Activated naive CD4-positive, alpha-beta T cell treated with anti-CD3 and anti-CD28 coated beads for 36 hours (primary cell): ENCODE measurements at regions not wholly inside any gene's neighbourhood (a gene's known extent, or its start where the extent isn't known, plus 50 kb on each side); places are given as distances from the start of the nearest gene placed in this dataset.

Source experiments
- CTCF ChIA-PET: fragments of 350-600 bp; sonication (Branson Sonifier 250); formaldehyde crosslinking; loops from one replicate; lab custom pipeline; 2021; ENCODE audit warnings: antibody characterized with exemption; lab: Charles Lee
- DNase-seq: peaks from one replicate; pipeline ENCODE4 v3.0.0-alpha.2; 2020
- H3K27ac Mint-ChIP-seq: one replicate; pipeline ENCODE4 v1.8.0; 2021; ENCODE audit warnings: mild to moderate bottlenecking, mixed read lengths
- H3K27me3 Mint-ChIP-seq: one replicate; pipeline ENCODE4 v1.8.0; 2021; ENCODE audit warnings: low read depth, mixed read lengths
- H3K36me3 Mint-ChIP-seq: one replicate; pipeline ENCODE4 v1.8.0; 2021; ENCODE audit warnings: low read depth, mixed read lengths
- H3K4me1 Mint-ChIP-seq: one replicate; pipeline ENCODE4 v1.8.0; 2021; ENCODE audit warnings: low read depth, mixed read lengths
- H3K4me3 Mint-ChIP-seq: one replicate; pipeline ENCODE4 v1.8.0; 2021; ENCODE audit warnings: mild to moderate bottlenecking, moderate library complexity, mixed read lengths
- H3K9me3 Mint-ChIP-seq: one replicate; pipeline ENCODE4 v1.8.0; 2021; ENCODE audit warnings: mixed read lengths
- intact Hi-C: fragments of 100-400 bp; cut with micrococcal nuclease; formaldehyde crosslinking; loops from one replicate; pipeline ENCODE4 v1.15.1; 2023

DNA sequence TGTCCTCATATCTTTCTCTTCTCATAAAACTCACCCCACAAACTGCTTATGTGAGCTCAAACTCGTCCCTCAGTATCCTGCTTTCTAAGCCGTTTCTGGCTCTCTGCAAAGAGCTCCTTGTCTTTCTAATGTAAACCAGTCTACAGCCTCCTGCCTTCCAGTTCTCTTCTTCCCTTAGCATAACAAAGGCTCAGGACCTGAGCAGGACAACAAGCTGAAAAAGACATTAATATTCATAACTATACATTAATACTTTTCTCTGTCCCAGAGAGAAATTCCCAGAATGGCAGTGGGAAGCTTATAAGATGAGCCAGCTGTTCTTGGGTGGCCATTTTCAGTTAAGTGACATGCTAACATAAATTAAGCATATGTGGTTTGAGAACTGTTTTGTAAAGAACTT is 207.0 kb upstream of the TCF21 start:
- Mint-ChIP-seq H3K4me3 (no peak overlapping the region), H3K27me3 (no peaks in the 10 kb centered on the region), H3K9me3 (no peaks in the 10 kb centered on the region), H3K4me1 (no peaks in the 10 kb centered on the region), H3K36me3 (no peaks in the 10 kb centered on the region), H3K27ac (no peak overlapping the region)
- intact Hi-C loops: no loop called here
- DNase-seq: no peak
- CTCF ChIA-PET: interaction anchor here (0.6 kb wide), 1 partner anchor 208 kb away, joined by 3 read pairs; no protein-coding TSS in a partner anchor

DNA sequence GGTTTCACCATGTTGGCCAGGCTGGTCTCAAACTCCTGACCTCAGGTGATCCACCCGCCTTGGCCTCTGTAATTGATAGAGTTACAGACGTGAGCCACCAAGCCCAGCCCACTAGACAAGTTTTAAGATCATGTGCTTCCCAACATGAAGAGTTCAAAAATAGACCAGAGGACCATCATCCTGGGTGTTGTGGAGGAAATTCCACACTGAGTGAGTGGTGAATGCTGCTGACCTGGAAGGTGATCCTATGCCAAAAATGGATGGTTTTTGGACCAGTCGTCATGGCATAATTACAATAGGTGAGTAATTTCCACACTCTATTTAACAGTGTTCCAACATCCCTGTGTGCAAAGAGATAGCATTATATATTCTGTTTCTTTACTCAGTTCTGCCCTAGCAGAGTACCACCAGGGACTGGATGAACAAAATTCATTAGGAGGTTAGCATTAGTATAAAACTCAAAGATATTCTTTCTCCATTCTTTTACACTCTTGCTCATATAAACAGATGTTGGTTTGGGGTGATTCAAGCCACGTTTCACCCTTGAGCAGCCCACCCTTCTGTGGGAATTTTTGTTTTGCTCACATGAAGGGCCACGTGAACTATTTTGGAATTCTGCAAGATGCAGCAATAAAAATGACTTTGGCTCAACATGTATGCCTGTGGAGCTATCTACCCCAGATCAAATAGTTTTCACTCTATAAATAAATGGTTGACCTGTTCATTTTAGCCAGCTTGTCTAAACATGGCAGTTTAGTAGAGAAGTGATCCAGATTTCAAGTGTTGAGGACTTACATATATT is 206.2 kb upstream of the TCF21 start:
- intact Hi-C loops: no loop called here
- no peaks in the 10 kb centered on the region for H3K36me3 Mint-ChIP-seq
- CTCF ChIA-PET: interaction anchor here (0.6 kb wide), 1 partner anchor 209 kb away, joined by 3 read pairs; no protein-coding TSS in a partner anchor

DNA sequence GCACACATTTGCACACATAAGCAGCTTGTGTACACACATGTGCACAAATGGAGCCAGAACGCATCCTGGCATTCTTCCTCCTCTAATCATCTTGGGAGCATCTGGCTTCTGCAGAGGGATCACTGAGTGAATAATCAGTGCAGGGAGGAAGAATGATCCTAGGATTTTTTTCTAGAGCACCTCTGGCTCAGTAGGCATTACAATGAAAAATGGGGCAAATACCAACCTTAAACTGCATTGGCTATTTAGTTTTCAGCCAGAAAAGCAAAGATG is 205.7 kb upstream of the TCF21 start:
- CTCF ChIA-PET: no interaction called here
- no peaks in the 10 kb centered on the region for H3K36me3 Mint-ChIP-seq
- intact Hi-C loops: no loop called here

More for the DNA sequence above, 206.2 kb upstream of the TCF21 start:
- no peaks in the 10 kb centered on the region for H3K27me3 Mint-ChIP-seq
- H3K4me3 Mint-ChIP-seq: no peak overlapping the region
- DNase-seq: no peak
- H3K9me3 Mint-ChIP-seq: no peaks in the 10 kb centered on the region
- H3K27ac Mint-ChIP-seq: no peak overlapping the region
- H3K4me1 Mint-ChIP-seq: no peaks in the 10 kb centered on the region

DNA sequence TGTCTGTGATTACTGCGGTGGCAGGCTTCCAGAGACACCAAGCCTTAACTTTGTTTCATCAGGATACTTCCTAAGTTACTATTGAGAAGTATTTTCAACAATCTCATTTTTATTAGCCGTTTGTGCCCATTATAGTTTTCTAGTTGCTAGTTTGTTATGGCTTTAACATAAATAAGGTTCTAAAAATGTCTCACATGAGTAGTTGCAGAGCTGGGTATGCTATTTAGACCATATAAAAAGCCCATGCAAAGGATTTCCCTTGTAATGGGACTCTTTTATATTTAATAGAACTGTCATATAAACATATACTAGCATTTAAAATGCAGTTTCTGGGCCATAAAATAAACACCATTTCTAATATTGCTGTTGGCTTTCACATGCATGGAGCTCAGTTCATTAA is 205.3 kb upstream of the TCF21 start:
- Mint-ChIP-seq H3K27ac (no peak overlapping the region), H3K4me1 (no peaks in the 10 kb centered on the region), H3K27me3 (no peaks in the 10 kb centered on the region), H3K9me3 (no peaks in the 10 kb centered on the region), H3K4me3 (no peak overlapping the region), H3K36me3 (no peaks in the 10 kb centered on the region)
- DNase-seq: no peak
- CTCF ChIA-PET: interaction anchor here (0.5 kb wide), 1 partner anchor 58 kb away, joined by 3 read pairs; no protein-coding TSS in a partner anchor
- intact Hi-C loops: no loop called here

More for the DNA sequence above, 205.7 kb upstream of the TCF21 start:
- no peak for DNase-seq
- H3K9me3 Mint-ChIP-seq: no peaks in the 10 kb centered on the region
- no peaks in the 10 kb centered on the region for H3K4me1 Mint-ChIP-seq
- H3K4me3 Mint-ChIP-seq: no peak overlapping the region
- H3K27ac Mint-ChIP-seq: no peak overlapping the region
- no peaks in the 10 kb centered on the region for H3K27me3 Mint-ChIP-seq

DNA sequence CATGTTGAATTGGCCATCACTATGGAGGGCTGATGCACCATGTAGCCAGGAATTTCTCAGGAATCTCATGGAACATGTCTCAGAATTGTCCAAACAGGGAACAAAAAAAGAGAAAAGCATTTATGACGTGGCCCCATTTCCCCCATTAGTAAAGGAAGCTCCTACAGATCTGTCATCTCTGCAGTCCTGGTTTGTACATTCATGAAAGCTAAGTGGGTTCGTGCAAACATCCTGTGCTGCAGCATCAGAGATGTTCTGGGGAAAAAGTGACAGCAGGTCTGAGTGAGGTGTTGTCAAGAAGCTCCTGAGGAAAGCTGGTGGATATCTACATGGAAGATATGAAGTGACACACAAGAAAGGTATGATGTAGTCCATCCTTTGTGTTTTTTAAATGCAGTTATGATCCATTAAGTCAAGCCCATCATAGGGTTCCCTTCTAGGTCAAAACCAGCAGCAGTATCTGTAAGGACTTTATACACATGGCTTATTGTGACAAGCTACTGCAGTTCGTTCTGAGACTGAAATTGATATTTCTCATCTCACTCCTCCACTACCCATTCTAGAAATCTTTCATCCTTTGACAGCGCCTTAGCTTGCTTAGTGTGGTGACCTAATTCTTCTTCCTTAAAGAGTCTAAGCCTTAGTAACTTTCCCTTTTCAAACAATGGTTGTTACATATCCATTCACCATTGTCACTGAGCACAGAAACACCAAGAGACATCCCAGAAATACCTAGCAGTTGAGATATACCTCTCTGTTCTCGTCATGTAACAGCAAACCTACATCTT is 200.0 kb upstream of the TCF21 start:
- CTCF ChIA-PET: no interaction called here
- DNase-seq: no peak
- Mint-ChIP-seq H3K4me1 (no peaks in the 10 kb centered on the region), H3K9me3 (peaks cover 2% of the 10 kb centered on the region), H3K27ac (no peak overlapping the region), H3K36me3 (no peaks in the 10 kb centered on the region), H3K27me3 (no peaks in the 10 kb centered on the region), H3K4me3 (no peak overlapping the region)
- intact Hi-C loops: no loop called here

DNA sequence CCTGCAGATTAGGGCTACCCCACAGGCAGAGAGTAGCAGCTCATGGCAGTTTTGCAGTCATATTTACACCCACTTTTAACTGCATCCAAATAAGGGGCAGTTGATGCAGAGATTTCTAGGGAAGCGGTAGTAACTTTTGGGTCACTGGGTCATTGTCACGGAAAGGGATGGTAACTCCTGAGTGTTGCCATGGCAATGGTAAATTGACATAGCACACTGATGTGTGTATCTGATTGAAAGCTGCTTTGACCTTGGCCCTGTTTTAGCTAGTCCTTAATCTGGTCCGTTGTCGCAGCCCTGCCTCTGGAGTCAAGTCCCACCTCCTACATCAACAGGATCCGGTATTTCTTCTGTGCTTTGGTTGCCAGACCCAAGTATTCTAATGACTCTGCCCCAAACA is 199.1 kb upstream of the TCF21 start:
- no peak overlapping the region for H3K27ac Mint-ChIP-seq
- intact Hi-C loops: no loop called here
- H3K4me1 Mint-ChIP-seq: no peaks in the 10 kb centered on the region
- no peak for DNase-seq
- H3K36me3 Mint-ChIP-seq: no peaks in the 10 kb centered on the region
- CTCF ChIA-PET: no interaction called here
- no peak overlapping the region for H3K4me3 Mint-ChIP-seq
- peaks cover 2% of the 10 kb centered on the region for H3K9me3 Mint-ChIP-seq
- H3K27me3 Mint-ChIP-seq: no peaks in the 10 kb centered on the region

DNA sequence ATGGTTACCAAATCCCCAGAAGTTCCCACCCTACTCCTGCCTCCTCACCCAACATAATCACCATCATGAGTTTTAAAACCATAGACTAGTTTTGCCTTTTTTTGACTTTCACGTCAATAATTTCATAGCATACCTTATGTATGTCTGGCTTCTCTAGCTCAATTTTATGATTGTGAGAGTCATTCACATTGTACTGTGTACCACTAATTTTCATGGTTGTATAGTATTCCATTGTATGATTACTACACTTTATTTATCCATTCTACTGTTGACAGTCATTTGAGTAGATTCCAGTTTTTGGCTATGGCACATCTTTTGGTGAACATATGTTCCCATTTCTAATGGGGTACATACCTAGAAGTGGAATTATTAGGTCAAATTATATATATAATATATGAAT is 195.3 kb upstream of the TCF21 start:
- DNase-seq: no peak
- CTCF ChIA-PET: no interaction called here
- Mint-ChIP-seq H3K4me3 (no peak overlapping the region), H3K27me3 (peaks cover 3% of the 10 kb centered on the region), H3K9me3 (peaks cover 2% of the 10 kb centered on the region), H3K27ac (no peak overlapping the region), H3K36me3 (no peaks in the 10 kb centered on the region), H3K4me1 (no peaks in the 10 kb centered on the region)
- intact Hi-C loops: no loop called here

DNA sequence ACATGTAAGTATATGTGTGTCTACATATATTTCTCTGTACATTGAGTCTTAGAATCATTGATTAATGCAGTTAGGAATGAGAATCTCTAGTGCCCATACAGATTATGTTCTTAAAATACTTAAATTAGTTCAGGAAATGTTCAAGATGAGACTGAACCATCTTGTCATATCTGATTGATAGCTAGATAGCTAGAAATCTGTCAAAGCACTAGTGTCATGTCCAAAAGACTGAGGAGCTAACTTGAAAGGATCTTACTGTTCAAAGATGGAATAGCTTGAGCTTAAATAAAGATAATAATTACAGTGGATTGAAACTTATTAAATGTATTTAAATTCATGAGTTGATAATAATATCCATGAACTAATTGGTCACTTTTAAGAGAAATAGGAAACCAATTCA is 191.7 kb upstream of the TCF21 start:
- Mint-ChIP-seq H3K4me3 (no peak overlapping the region), H3K27ac (no peak overlapping the region)
- CTCF ChIA-PET: no interaction called here

DNA sequence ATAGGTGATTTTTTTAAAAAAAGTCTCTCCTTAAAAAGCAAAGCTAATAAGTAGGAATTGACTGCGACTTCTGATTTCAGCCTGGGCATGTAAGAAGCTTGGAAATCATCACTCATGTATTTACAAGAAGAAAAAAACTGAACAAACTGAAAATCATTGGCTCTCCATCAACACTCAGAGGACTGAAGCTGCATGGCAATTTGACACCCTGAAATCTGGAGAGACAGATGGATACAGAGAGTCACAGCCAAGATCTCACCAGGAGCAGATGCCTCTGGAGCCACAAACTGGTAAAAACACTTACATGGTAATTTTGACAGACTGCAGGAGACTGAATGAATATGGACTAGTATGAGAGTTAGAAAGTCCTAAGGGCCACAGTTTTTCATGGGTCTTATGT is 191.2 kb upstream of the TCF21 start:
- Mint-ChIP-seq H3K4me1 (no peaks in the 10 kb centered on the region), H3K4me3 (no peak overlapping the region), H3K36me3 (no peaks in the 10 kb centered on the region), H3K9me3 (no peaks in the 10 kb centered on the region), H3K27me3 (peaks cover 8% of the 10 kb centered on the region), H3K27ac (no peak overlapping the region)
- no peak for DNase-seq
- CTCF ChIA-PET: no interaction called here
- intact Hi-C loops: no loop called here

More for the DNA sequence above, 191.7 kb upstream of the TCF21 start:
- Mint-ChIP-seq H3K36me3 (no peaks in the 10 kb centered on the region), H3K27me3 (peaks cover 8% of the 10 kb centered on the region), H3K4me1 (no peaks in the 10 kb centered on the region), H3K9me3 (no peaks in the 10 kb centered on the region)
- DNase-seq: no peak
- intact Hi-C loops: no loop called here

DNA sequence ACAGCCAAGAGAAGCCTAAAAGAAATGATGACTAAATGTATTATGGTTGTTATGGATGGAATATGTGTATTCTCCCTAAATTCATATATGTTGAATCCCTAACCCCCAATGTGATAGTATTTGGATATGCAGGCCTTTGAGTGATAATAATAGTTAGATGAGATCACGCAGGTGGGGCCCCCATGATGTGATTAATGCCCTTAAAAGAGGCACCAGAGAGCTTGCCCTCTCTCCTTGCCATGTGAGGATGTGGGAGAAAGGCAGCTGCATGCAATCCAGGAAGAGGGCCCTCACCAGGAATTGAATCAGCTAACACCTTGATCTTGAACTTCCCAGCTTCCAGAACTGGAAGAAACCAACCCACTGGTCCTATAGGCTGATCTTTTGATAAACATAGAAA is 190.6 kb upstream of the TCF21 start:
- CTCF ChIA-PET: no interaction called here
- no peak overlapping the region for H3K4me3 Mint-ChIP-seq
- H3K27ac Mint-ChIP-seq: no peak overlapping the region
- H3K4me1 Mint-ChIP-seq: no peaks in the 10 kb centered on the region
- intact Hi-C loops: no loop called here
- peaks cover 2% of the 10 kb centered on the region for H3K9me3 Mint-ChIP-seq
- H3K27me3 Mint-ChIP-seq: peaks cover 8% of the 10 kb centered on the region
- H3K36me3 Mint-ChIP-seq: no peaks in the 10 kb centered on the region
- no peak for DNase-seq

DNA sequence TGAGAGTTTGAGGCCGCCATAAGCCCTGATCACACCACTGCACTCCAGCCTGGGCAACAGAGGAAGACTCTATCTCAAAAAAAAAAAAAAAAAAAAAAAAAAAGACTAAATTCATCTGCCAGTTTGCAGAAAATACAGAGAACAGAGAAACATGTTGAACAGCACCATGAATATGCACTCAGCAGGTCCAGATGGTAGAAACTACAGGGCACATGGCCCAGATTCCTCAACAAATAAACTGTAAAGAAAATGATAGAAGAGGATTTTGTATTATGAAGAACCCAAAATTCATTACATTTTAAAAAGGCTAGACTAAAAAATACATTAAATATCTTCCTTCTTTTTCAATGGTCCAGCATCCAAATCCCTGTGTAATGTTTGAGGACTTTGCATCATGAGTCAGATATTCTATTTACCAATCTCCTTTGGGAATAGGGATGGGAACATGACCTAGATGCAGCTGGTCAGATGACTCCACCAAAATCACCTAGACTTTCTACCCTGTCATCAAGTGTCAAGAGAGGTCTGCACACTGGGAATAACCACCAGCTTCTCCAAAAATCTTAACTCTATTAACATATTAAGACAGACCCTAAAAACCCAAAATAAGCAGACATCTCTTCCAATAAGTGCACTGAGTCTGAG is 189.1 kb upstream of the TCF21 start:
- CTCF ChIA-PET: interaction anchor here (1.0 kb wide), 1 partner anchor 58 kb away, joined by 3 read pairs; no protein-coding TSS in a partner anchor
- peaks cover 13% of the 10 kb centered on the region for H3K27me3 Mint-ChIP-seq
- H3K27ac Mint-ChIP-seq: no peak overlapping the region
- H3K9me3 Mint-ChIP-seq: peaks cover 2% of the 10 kb centered on the region
- H3K36me3 Mint-ChIP-seq: no peaks in the 10 kb centered on the region
- no peak overlapping the region for H3K4me3 Mint-ChIP-seq
- intact Hi-C loops: no loop called here
- H3K4me1 Mint-ChIP-seq: no peaks in the 10 kb centered on the region
- no peak for DNase-seq

DNA sequence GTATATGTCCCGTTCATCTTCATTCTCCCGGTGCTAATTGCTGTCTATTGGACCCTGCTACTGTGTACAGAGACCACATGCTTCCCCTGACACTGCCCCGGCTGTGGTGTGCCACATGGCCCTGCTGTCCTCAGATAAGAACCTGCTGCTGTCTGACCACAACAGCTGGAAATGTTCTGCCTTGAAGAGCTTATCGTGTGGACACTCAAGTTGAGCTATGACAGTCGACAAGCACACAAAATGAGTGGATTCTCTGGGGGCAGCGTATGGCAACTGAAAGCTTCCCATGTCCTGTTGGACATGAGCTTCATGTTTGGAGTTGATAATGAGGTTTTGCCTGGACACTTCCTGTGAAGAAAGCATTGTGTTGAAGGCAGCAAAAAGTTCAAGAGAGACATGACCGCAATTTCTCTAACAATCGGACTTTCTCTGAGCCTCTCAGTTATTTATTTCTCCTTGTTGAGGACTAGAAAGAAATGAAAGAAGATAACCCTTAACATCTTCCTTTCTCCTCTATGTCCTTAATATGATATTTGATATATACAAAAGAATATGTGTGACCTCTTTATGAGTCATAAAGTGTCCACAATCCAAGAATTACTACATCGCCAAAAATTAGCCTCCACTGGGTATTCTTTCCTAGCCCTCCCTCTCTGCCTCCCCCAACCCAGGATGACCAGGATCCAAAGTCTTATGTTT is 187.1 kb upstream of the TCF21 start:
- DNase-seq: no peak
- Mint-ChIP-seq H3K9me3 (peaks cover 2% of the 10 kb centered on the region), H3K27ac (no peak overlapping the region), H3K4me3 (no peak overlapping the region), H3K27me3 (peaks cover 10% of the 10 kb centered on the region), H3K4me1 (no peaks in the 10 kb centered on the region), H3K36me3 (no peaks in the 10 kb centered on the region)
- CTCF ChIA-PET: no interaction called here
- intact Hi-C loops: no loop called here
